Hepatic stellate cell (primary cell): ENCODE measurements at regions not wholly inside any gene's neighbourhood (a gene's known extent, or its start where the extent isn't known, plus 50 kb on each side); places are given as distances from the start of the nearest gene placed in this dataset.

ENCODE experiments used
- DNase-seq: peaks from one replicate; pipeline ENCODE4 v3.0.0; 2011; ENCODE audit warnings: low spot score

DNA sequence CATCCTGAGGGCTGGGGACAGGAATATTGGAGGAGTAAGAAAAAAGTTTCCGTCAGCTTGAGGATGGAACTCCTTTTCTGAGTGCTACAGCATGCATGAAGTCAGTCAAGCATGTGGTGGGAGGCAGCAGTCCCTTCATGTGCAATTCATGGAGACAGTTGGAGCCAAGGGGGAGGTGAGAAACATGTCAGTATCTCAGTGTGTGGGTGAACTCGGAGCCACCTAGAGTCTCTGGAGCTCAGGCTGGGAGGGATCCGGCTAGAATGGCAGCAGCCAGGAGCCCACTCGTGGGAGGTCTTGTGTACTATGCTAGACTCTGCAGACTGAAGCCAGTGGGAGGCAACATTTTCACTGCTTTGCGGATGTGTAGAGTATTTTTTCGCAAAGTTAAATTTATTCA is 60.3 kb downstream of the AVPR1A start:
- DNase-seq = no peak

- DNase-seq = no peak
Measured at GRCh38 chr12:63086149-63086915, 64.7 kb downstream of the AVPR1A start.

DNA sequence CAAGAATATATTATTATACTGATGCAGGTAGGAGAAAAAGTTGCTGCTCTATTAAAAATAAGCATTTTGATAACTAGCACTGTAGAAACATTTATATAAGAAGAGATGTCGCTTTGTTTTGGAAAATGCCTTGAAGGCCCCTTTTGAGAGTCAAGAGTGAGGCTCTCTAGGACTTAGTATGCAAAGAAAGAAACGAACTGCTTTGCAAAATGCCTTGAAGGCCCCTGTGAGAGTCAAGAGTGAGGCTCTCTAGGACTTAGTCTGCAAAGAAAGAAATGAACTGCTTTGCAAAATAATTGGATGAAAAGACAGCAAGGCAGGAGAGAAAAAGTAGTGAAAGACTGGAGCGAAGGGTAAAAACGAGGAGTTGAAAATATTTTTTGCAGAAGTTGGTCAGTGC is 65.9 kb downstream of the AVPR1A start:
- DNase-seq = no peak

DNA sequence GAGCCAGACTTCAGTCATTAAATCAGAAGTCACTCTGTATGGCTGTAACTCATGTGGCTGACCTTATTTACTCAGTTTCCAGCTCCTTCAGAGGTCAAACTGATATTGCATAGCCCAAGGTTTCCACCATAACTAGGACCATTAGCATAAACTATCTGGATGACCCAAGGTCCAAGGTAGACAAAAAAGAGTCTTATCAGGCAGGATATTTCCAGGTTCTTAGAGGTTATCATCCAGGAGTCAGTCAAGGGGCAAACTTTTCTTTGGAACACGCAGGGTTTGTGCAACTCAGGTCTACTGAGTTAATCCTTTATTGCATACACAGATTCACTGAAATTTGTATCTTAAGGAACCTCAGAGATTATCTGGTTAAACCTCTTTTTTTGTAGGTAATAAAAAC is 66.5 kb downstream of the AVPR1A start:
- no peak for DNase-seq

DNA sequence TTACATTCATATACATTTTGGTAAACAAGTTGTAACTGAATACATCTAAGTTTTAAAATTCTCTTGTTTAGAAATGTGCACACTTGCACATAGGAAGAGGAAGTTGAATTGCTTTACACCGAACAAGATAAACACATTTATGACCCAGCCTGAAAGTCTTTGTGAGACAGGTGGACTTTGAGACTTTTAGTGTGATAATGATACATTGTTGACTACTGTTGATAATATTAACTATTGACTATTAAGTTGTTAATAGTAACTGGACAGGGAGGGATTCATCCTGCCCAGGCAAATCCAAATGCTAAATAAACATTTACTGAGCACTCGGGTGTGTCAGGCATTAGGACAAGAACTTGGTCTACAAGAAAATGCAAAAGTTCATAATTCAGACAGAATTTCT is 68.0 kb downstream of the AVPR1A start:
- no peak for DNase-seq

- DNase-seq = no peak
Measured at GRCh38 chr12:63079791-63080502, 71.1 kb downstream of the AVPR1A start.

GRCh38 chr12:63078906-63079305 is 72.1 kb downstream of the AVPR1A start:
- DNase-seq = no peak

- no peak for DNase-seq
Measured at GRCh38 chr12:63075376-63076060, 75.5 kb downstream of the AVPR1A start.

DNA sequence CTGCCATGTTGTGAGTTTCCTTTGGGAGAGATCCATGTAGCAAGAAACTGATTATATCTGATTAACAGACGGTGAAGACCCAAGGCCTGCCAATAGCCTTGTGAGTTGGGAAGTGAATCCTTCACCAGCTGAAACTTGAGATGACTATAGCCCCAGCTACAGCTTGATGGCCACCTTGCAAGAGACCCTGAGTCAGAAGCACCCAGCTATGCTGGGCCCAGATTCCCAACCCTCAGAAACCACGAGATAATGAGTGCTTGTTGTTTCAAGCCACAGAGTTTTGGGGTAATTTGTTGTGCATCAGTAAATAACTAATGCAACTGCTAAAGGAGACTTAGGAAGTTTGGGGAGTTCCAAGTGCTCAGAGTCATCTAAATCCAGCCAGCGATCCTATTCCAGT is 80.3 kb downstream of the AVPR1A start:
- DNase-seq = no peak

GRCh38 chr12:63069860-63070617 is 81.0 kb downstream of the AVPR1A start:
- DNase-seq = no peak

GRCh38 chr12:63068857-63069442 is 82.1 kb downstream of the AVPR1A start:
- peak; percentile 4 for DNase-seq

GRCh38 chr12:63066782-63067181 is 84.2 kb downstream of the AVPR1A start:
- no peak for DNase-seq

- DNase-seq = no peak
Measured at GRCh38 chr12:63066136-63066535, 84.9 kb downstream of the AVPR1A start.

- peak; percentile 17 for DNase-seq
Measured at GRCh38 chr12:63064080-63064479, 86.9 kb downstream of the AVPR1A start.

DNA sequence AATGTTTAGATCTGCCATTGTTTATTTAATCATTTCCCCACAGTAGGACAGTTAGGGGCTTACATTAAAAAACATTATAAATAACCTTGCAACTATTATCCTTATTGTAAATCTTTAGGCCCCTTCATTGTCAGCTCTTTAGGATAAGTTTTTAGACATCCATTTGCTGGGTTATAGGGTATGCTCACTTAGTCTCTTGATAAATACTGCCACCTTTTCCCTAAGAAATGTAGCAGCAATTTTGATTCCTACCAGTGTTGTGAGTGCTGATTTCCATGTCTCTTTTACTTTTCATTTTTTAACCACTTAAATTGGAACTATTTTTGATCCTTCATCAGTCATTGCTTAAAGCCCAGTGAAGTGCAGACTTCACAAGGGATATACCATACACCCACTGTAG is 94.4 kb downstream of the AVPR1A start:
- no peak for DNase-seq

GRCh38 chr12:63052696-63053095 is 98.3 kb downstream of the AVPR1A start:
- no peak for DNase-seq

DNA sequence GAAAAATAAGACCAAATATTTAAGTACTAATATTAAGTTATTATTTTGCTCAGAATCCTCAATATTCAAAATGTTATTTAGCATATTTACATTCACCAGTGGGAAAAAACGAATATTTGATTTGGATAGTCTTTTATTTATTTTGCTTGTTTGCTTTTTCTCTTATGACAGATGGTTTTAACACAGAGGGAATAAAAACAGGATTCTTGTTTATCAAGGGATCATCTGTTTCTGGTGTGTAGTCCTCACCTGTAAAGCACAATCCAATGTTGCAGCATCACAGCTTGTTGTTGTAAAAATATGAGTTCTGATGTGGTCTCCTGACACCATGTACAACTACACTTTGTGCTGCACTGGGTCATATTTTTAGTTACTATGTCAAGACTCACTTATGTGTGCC is 103.9 kb downstream of the AVPR1A start:
- DNase-seq = no peak

DNA sequence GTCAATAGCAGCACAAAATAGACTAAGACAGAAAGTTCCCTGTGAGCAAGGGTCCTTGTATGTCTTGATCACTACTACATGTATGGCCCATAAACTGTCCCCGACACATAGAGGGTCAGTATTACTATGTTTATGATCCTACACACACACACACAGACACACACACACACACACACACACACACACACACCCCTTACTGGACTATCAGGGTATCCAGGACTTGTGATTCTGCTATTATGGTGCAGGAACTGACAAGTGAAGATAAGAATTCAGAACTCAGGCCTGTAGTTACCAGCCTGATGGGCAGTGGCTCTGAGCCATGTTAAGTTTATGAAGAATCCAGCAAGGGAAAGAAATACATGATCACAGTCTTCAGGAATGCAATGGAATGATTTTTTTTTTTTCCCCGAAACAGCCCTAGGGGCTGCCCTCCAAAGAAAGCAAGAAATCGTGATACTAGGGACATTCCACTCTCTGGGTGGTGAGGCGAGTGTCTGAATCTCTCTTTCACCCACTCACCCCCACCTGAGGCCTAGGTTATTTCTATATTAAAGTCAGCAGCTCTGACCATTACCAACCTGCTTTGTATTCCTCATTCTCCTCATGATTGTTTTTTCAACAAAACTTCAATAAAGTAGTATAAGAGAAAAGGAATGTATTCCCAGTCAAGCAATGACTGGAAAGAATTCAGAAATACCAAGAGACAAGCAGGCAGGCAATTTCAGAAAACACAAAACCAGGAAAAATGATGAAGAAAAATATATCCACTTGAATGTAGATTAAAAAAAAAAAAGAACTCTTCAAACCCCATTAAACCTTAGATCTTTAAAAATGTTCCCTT is 105.8 kb downstream of the AVPR1A start:
- DNase-seq = peak; percentile 21

DNA sequence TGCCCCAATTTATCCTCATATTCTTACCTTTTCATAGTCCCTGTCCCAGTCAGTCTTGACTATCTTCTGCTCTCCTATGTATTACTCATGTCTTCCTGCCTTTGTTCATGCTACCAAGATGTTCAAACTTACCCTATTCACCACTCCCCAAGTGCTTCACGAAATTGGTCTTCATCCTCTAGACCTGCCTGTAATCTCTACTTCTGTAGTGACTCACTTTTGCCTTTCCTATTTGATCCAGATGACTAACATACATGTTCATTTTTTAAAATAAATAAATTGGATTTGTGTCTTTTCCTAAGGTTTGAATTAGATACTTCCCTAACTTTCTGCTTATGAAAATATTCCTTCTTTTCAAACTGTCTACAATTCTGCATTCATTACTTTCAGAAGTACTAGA is 107.7 kb upstream of the PPM1H start:
- no peak for DNase-seq

- DNase-seq = no peak
Measured at GRCh38 chr12:63041601-63042000, 106.7 kb upstream of the PPM1H start.
